IMR-90 (cell line): ENCODE measurements at regions not wholly inside any gene's neighbourhood (a gene's known extent, or its start where the extent isn't known, plus 50 kb on each side); places are given as distances from the start of the nearest gene placed in this dataset.
"Not testable (repeated sequence)": the region's sequence is repeated elsewhere in the genome, so short reads cannot be mapped to it uniquely, and the experiment has no call there.

Source experiments
- ATAC-seq: fragments of 200-7000 bp; cut with Tn5 transposase; 2 replicates; pipeline ENCODE4 v1.9.1; 2020; ENCODE audit warnings: low read depth, mild to moderate bottlenecking, moderate library complexity
- BruUV-seq: library from RNA; stranded (reverse); fragments of 400-500 nt; replicated peaks from 2 replicates; lab custom pipeline; 2021; lab: Mats Ljungman, UMichigan
- CTCF ChIA-PET: fragments of 300-600 bp; formaldehyde crosslinking; extraction: SDS; loops from one replicate; lab custom pipeline; 2021; ENCODE audit warnings: antibody characterized with exemption; lab: Yijun Ruan, JAX
- POLR2A ChIA-PET: fragments of 300-600 bp; sonication (Branson Sonifier 250); formaldehyde crosslinking; loops from one replicate; lab custom pipeline; 2022; ENCODE audit warnings: antibody characterized with exemption; ENCODE audit not compliant: unreplicated experiment; lab: Charles Lee
- DNase-seq: peaks from one replicate; pipeline ENCODE4 v3.0.0; 2013
- H2AFZ ChIP-seq: replicated peaks from 2 replicates; pipeline ENCODE3; 2013; ENCODE audit warnings: low read length, mild to moderate bottlenecking; ENCODE audit not compliant: poor library complexity
- H2AK5ac ChIP-seq: 2 replicates; pipeline ENCODE4 v1.6.1; 2013; ENCODE audit warnings: low read depth, low read length, inconsistent platforms
- H2AK9ac ChIP-seq: replicated peaks from 2 replicates; pipeline ENCODE3; 2013; ENCODE audit warnings: mild to moderate bottlenecking, low read depth, low read length, moderate library complexity; ENCODE audit not compliant: poor library complexity
- H2BK120ac ChIP-seq: 2 replicates; pipeline ENCODE4 v1.6.1; 2013; ENCODE audit warnings: low read depth, low read length, inconsistent platforms
- H2BK15ac ChIP-seq: 3 replicates; pipeline ENCODE4 v1.6.1; 2013; ENCODE audit warnings: low read depth, low read length, inconsistent platforms
- H2BK20ac ChIP-seq: 2 replicates; pipeline ENCODE4 v1.6.1; 2013; ENCODE audit warnings: low read depth, mild to moderate bottlenecking, inconsistent platforms, low read length, moderate library complexity
- H2BK5ac ChIP-seq: 2 replicates; pipeline ENCODE4 v1.6.1; 2013; ENCODE audit warnings: mild to moderate bottlenecking, low read depth, low read length, inconsistent platforms; ENCODE audit not compliant: poor library complexity, severe bottlenecking
- H3K14ac ChIP-seq: replicated peaks from 2 replicates; pipeline ENCODE4 v1.6.1; 2013; ENCODE audit warnings: low read depth, low read length, inconsistent platforms
- H3K18ac ChIP-seq: 2 replicates; pipeline ENCODE4 v1.6.1; 2013; ENCODE audit warnings: low read depth, low read length, control low read depth
- H3K23ac ChIP-seq: 2 replicates; pipeline ENCODE4 v1.6.1; 2013; ENCODE audit warnings: low read depth, low read length, inconsistent platforms
- H3K27ac ChIP-seq: 2 replicates; pipeline ENCODE4 v1.5.1; 2013; ENCODE audit warnings: mild to moderate bottlenecking, control low read depth, low read length; ENCODE audit not compliant: insufficient read depth
- H3K27me3 ChIP-seq: 2 replicates; pipeline ENCODE4 v1.6.1; 2013; ENCODE audit warnings: low read length; ENCODE audit not compliant: control insufficient read depth, insufficient read depth
- H3K36me3 ChIP-seq: 2 replicates; pipeline ENCODE4 v1.6.1; 2013; ENCODE audit warnings: low read length, mixed read lengths; ENCODE audit not compliant: control insufficient read depth, insufficient read depth
- H3K4ac ChIP-seq: 2 replicates; pipeline ENCODE4 v1.6.1; 2013; ENCODE audit warnings: low read depth, low read length, inconsistent platforms
- H3K4me1 ChIP-seq: 2 replicates; pipeline ENCODE4 v1.6.1; 2013; ENCODE audit warnings: low read length, mixed read lengths; ENCODE audit not compliant: control insufficient read depth, insufficient read depth
- H3K4me2 ChIP-seq: 2 replicates; pipeline ENCODE4 v1.6.1; 2013; ENCODE audit warnings: low read depth, mild to moderate bottlenecking, control low read depth, low read length, moderate library complexity
- H3K4me3 ChIP-seq: 2 replicates; pipeline ENCODE4 v1.5.1; 2013; ENCODE audit warnings: low read depth, mild to moderate bottlenecking, control low read depth, low read length, moderate library complexity; ENCODE audit not compliant: insufficient read depth
- H3K56ac ChIP-seq: 2 replicates; pipeline ENCODE4 v1.6.1; 2013; ENCODE audit warnings: low read length, inconsistent platforms; ENCODE audit not compliant: insufficient read depth; ENCODE audit errors: extremely low read depth
- H3K79me1 ChIP-seq, 2 experiments: 2 replicates each; pipeline ENCODE4 v1.6.1; 2013; ENCODE audit warnings: low read length in 2 of 2, inconsistent platforms in 1 of 2, low read depth in 1 of 2
- H3K9ac ChIP-seq: 2 replicates; pipeline ENCODE4 v1.6.1; 2013; ENCODE audit warnings: low read depth, low read length, control low read depth
- H3K9me1 ChIP-seq: 2 replicates; pipeline ENCODE4 v1.6.1; 2013; ENCODE audit warnings: low read length, inconsistent platforms; ENCODE audit not compliant: insufficient read depth
- H3K9me3 ChIP-seq: 2 replicates; pipeline ENCODE4 v1.6.1; 2013; ENCODE audit warnings: low read length; ENCODE audit not compliant: control insufficient read depth, insufficient read depth
- H4K20me1 ChIP-seq: 2 replicates; pipeline ENCODE4 v1.6.1; 2013; ENCODE audit warnings: low read length, inconsistent platforms; ENCODE audit not compliant: insufficient read depth
- H4K5ac ChIP-seq: 2 replicates; pipeline ENCODE4 v1.6.1; 2013; ENCODE audit warnings: mild to moderate bottlenecking, low read depth, low read length, control low read depth
- H4K8ac ChIP-seq, 2 experiments: 2 replicates each; pipeline ENCODE4 v1.6.1; 2013; ENCODE audit warnings: low read depth in 2 of 2, low read length in 2 of 2, control low read depth in 1 of 2, inconsistent platforms in 1 of 2
- H4K91ac ChIP-seq: 2 replicates; pipeline ENCODE4 v1.6.1; 2013; ENCODE audit warnings: low read depth, low read length, inconsistent platforms; ENCODE audit not compliant: insufficient read depth
- WGBS, 2 experiments: methylation state at CpG; one replicate each; pipeline versions ENCODE4 v1.1.5 to v1.1.7; 2013; ENCODE audit warnings: missing lambda C conversion rate in 2 of 2; ENCODE audit not compliant: insufficient read length in 1 of 2; ENCODE audit errors: extremely low coverage in 2 of 2; 5-methylcytosine and 5-hydroxymethylcytosine counted together
- dilution Hi-C: fragments of 300-500 bp; cut with HindIII; formaldehyde crosslinking; loops from one replicate; pipeline ENCODE4 v1.14.3; 2018; ENCODE audit warnings: low sequenced_read_pairs; ENCODE audit not compliant: unreplicated experiment
- in situ Hi-C: fragments of 300-500 bp; cut with MboI; formaldehyde crosslinking; loops from 3 replicates; pipeline ENCODE4 v1.14.3; 2019; ENCODE audit warnings: low sequenced_read_pairs, inconsistent platforms, mixed read lengths
- intact Hi-C: fragments of 100-400 bp; cut with micrococcal nuclease; formaldehyde crosslinking; loops from 2 replicates; pipeline ENCODE4 v1.10.0; 2022

DNA sequence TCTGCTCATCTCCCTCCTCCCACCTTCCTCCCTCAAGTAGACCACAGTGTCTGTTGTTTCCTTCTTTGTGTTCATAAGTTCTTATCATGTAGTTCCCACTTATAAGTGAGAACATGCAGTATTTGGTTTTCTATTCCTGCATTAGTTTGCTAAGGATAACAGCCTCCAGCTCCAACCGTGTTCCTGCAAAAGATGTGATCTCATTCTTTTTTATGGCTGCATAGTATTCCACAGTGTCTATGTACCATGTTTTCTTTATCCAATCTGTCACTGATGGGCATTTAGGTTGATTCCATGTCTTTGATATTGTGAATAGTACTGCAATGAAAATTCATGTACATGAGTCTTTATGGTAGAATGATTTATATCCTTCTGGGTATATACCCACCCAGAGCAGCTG, 173.5 kb downstream of the MATN1 start:
- H2BK5ac ChIP-seq, H3K4ac ChIP-seq, DNase-seq, H3K9me3 ChIP-seq, H3K9ac ChIP-seq, CTCF ChIA-PET, H4K91ac ChIP-seq, H3K56ac ChIP-seq, H3K14ac ChIP-seq, H2BK20ac ChIP-seq, H3K27me3 ChIP-seq, H3K27ac ChIP-seq, H4K8ac ChIP-seq, dilution Hi-C loops, POLR2A ChIA-PET, H3K36me3 ChIP-seq, in situ Hi-C loops, H3K9me1 ChIP-seq, H3K4me2 ChIP-seq, H4K5ac ChIP-seq, H2BK120ac ChIP-seq, intact Hi-C loops, ATAC-seq, H2BK15ac ChIP-seq, H3K4me3 ChIP-seq, H2AK9ac ChIP-seq, H2AK5ac ChIP-seq, BruUV-seq, H4K20me1 ChIP-seq, H3K18ac ChIP-seq, H3K4me1 ChIP-seq, H3K79me1 ChIP-seq, H2AFZ ChIP-seq, H3K23ac ChIP-seq: not testable (repeated sequence)
- no CpG with 5 or more reads among the region's 1 CpG for WGBS, 2 experiments
